Amygdala (tissue), 56 donors: ENCODE measurements at regions not wholly inside any gene's neighbourhood (a gene's known extent, or its start where the extent isn't known, plus 50 kb on each side); places are given as distances from the start of the nearest gene placed in this dataset.
A peak's percentile ranks its signal among the peaks of the same experiment; 100 is the strongest.

Experiments used
- DNase-seq, 56 donors: peaks; one replicate each; lab custom pipeline; 2025; lab: John Stamatoyannopoulos, UW

DNA sequence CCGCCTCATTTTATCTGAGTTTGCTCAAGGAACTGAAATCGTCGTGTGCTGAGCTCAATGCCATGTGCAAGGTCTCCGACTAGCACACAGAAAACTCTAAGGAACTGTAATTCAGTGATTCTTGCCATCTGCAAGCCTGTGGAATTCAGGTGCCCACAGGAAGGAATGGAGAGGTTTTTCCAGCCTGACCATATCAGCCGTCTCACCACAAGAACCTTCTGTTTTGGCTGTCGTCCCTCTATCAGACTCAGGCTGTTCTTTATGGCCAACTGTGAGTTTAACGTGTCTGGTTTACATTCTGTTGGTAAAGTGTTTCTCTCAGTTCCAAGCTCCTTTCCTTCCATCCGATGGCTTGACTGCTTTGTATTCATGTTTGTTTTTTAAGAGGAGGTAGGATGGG lies 293.5 kb downstream of the SPRY2 start:
- DNase-seq, result no peak

GRCh38 chr13:80040981-80041317 lies 300.0 kb downstream of the SPRY2 start:
- no peak for DNase-seq

DNA sequence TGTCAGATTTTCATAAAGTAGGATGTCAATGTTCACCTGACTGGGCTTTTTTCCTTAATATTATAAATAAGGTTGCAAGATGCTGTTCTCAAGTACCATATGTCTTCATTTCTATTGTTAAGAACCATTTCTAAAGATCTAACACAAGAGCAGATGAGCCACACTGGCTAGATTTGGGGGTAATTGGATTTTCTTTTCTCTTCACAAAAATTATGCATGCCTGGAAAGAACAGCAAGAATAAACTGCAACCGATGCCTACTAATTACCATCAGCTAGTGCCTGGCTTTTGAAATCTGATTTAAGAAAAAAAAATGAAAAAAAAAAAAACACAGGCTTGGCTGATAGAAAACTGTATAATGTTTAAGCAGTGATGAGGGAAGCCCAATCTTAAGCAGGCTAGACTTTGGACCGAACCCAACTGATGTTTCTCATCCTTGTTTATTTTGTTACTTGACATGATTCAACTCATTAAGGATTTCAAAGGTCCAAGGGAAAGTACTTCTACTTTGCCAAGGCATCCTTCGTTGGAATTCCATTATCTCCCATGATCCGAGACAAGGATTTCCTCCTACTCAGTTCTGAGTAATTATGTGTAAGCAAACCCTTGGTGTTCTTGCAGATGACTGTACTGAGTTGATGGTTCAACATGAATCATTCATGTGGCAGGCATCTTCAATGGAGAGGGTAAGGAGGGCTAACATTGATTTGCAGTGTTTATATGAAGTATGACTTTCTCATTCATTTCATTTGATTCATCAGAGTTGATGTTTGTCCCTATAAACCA lies 300.5 kb downstream of the SPRY2 start:
- DNase-seq, result no peak

GRCh38 chr13:80039000-80039399 lies 301.9 kb downstream of the SPRY2 start:
- no peak for DNase-seq

- no peak for DNase-seq
These were observed 302.6 kb downstream of the SPRY2 start for GRCh38 chr13:80038371-80038770.

DNA sequence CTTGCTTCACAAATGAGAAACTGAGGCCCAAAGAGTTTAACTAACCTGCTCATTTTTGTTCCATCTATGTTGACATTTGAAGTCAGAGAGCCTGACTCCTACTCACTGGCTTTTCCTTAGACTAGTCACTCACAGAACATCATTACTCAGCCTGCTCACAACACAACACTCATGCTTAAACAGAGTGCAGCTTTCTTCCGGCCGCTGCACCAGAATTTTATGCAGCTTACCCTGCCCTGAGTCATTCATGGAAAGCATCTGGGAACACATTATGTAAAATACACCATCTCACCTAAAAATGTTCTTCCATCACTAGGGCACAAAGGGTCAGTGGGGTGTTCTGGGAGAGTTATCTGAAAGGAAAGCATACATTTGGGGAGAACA lies 303.4 kb downstream of the SPRY2 start:
- DNase-seq, result no peak

DNA sequence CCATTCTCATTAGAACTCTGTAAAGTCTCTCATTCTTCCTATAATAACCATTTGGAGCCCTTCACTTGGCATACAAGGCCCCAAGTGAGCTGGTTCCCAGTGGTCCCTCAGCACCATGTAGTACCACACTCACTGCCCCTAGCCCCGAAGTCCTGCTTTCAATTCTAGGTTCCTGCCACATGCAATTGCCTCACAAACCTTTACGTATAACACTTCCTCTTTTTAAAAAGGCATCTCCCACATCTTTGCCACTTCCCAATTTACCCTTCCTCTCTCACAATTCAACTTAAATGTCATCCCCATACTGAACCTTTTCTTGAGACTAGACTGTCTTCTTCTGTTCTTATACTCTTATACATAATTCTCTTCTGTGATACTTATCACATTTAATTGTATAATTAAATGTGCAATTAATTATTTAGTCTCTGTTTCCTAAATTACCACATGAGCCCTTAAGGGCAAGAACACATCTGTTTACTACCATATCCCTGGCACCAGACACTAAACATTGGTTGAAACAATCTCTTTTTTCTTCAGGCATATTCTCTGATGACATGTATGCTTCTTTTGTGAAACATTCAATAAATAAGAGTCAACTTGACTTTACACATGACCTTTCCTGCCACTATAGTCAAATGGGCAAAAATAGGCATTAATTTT lies 304.0 kb downstream of the SPRY2 start:
- DNase-seq, result peak in 2 of 56 donors; percentile 2 to 20

DNA sequence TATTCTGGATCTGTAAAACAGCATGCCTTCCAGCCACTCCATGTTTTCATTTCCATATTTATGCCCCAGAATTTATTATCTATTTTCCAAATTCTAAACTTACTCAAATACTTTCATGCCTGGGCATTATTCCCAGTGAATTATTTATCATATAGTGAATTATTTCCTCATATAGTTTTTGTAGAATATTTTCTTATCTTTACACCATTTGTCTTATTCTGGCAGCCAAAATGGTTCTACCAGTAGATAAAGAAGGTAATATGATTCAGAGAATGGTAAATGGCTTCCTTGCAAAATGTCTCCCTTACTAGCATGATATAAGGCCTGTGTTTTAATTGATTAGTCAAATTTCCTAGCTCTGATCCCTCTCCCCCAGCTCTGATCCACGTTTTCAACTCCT lies 305.8 kb downstream of the SPRY2 start:
- DNase-seq, result no peak

DNA sequence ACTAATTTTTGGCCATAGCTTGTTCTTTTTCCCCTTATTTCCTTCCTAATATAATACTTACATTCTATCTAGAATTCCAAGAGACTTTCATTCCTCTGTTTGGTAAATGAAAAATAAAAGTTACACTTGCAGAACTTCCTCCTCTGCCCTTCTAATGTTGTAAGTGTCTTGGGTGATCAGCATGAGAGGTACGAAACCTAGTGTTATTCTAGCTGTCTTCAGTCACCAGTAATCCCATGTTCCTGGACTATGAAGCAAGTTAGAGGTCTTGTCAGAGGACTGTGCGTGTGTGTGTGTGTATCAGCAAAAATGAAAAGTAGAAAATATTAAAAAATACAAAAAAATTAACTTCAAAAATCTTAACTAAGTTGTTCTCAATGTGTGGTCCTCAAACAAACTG lies 307.0 kb downstream of the SPRY2 start:
- DNase-seq, result no peak

- DNase-seq, result no peak
These were observed 307.6 kb downstream of the SPRY2 start for GRCh38 chr13:80033286-80033685.

- peak in 9 of 56 donors; percentile 2 to 33 (median 9) for DNase-seq
These were observed 310.4 kb downstream of the SPRY2 start for GRCh38 chr13:80030491-80030890.

DNA sequence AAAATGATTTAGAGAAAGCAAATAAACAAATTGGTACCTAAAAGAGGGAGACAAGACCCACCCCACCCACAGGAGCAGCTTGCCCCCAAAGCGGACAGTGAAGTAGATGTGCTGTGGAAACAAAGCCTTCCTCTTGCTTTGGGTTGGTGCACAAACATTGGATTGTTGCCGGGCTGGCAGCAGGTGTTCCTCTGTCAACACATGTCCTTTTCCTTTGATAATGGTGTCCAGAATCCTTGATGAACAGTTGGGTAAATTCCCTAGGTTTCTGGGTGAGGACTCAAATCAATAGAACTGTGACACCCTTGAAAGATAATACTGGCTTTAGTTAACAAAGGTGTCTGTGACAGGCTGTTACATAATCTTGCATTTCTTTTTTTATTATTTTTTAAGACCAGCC lies 311.8 kb downstream of the SPRY2 start:
- no peak for DNase-seq

GRCh38 chr13:80022146-80022545 lies 318.8 kb downstream of the SPRY2 start:
- DNase-seq, result peak in 1 of 56 donors; percentile 15

- DNase-seq, result peak in 2 of 56 donors; percentile 0 to 27
These were observed 328.7 kb downstream of the SPRY2 start for GRCh38 chr13:80012251-80012650.

GRCh38 chr13:80011448-80012212 lies 329.3 kb downstream of the SPRY2 start:
- DNase-seq, result peak in 26 of 56 donors; percentile 1 to 55 (median 18)

DNA sequence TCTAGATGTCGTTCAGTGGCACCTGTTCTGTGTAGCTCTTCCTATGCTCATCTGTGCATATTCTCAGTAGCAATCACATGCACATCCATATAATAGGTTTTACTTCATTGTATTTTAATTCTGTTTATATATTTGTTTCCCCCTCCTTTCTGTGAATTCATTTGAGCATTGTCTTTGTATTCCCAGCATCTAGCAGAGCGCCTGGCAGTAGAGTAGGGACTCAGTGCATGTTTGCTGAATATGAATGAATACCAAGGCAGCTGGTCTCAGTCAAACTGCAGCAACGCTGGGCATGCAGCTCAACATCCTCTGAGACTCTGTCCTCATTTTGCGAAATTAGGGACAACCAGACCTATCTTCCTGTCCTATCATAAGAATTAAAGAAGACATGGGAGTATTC lies 330.1 kb downstream of the SPRY2 start:
- DNase-seq, result peak in 45 of 56 donors; percentile 5 to 76 (median 34)

DNA sequence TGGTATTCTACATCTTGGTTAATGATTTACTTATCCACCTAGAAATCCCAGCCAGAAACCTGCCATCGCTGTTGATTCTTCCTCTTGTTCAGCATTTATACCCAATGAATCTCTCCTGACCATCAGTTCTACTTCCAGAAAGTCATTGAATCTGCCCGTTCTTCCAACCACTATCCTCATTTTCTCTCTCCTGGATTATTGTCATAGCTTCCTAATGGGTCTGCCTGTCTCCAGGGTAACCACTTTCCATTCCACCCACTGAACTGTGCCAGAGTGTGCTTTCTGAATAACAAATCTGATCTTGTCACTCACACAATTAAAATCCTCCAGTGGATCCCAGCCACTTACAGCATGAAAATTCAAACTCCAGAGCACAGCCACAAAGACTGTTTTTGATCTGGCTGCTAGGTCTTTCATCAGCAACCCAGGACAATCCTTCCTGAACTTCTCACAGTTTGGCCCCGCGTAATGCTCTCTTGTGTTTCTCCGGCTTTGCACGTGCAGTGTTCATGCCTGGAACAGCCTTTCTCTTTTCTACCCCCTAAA lies 330.6 kb downstream of the SPRY2 start:
- peak in 44 of 56 donors; percentile 2 to 77 (median 36) for DNase-seq

DNA sequence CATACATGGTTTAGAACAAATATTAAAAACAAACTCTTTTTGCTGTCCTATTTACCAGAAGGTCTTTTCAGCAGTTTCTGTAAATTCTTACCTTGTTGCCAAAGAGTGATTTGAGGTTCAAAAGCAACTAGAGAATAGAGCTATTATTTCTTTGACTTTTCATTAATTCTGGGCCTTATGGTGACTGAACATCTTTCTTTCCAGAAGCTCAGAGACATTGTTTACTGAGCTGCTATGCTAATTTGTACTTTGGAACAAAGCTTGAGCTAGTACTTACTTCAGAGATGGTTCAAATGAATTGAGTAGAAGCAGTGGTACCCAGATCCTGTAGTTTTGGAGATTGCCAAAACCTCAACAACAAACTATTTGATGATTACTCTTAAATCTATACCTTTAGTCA lies 331.2 kb downstream of the SPRY2 start:
- peak in 1 of 56 donors; percentile 14 for DNase-seq

DNA sequence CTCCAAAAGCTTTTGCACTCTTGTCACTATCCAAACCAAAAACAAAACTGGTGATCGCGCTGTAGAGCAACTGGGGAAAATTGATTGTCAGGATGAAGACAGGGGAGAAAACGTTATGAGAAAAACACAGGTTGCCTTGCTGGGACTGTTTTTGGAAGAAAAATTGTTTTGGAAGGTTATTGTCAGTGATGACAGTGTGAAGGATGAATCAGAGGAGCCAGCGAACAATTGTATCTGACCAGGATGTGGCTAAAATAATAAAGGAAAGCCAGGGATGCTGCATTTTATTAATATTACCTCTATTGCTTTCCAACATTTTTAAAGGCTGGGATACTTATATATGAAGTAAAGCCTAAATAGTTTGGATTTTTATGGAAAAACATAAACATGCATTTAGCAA lies 334.0 kb downstream of the SPRY2 start:
- no peak for DNase-seq

DNA sequence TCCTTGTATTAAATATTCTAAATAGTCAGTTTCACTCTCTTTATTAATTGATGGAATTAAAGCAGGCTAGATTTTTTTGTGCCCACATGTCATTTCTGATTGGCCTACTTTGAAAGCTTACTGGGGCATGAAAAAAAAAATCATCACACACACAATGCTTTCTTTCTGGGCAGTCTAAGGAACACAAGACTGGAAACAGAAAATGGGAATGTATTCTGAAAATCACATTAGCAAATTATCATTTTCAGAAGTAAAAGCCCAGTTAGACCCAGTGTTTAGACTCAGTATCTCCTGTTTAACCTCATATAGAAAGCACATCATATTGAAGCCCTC lies 339.4 kb downstream of the SPRY2 start:
- DNase-seq, result no peak
